Colonic mucosa (tissue), 4 donors: ENCODE measurements at regions not wholly inside any gene's neighbourhood (a gene's known extent, or its start where the extent isn't known, plus 50 kb on each side); places are given as distances from the start of the nearest gene placed in this dataset.

Experiments used
- DNase-seq: peaks from one replicate; pipeline ENCODE4 v3.0.0-alpha.2; 2020
- H3K27ac ChIP-seq: fragments of 200-600 bp; one replicate; pipeline ENCODE4 v1.8.0; 2021
- H3K27me3 ChIP-seq: fragments of 200-600 bp; one replicate; pipeline ENCODE4 v1.8.0; 2021
- H3K36me3 ChIP-seq: fragments of 200-600 bp; one replicate; pipeline ENCODE4 v1.8.0; 2021
- H3K4me1 ChIP-seq: fragments of 200-600 bp; one replicate; pipeline ENCODE4 v1.8.0; 2021; ENCODE audit warnings: mild to moderate bottlenecking
- H3K4me3 ChIP-seq: fragments of 200-600 bp; one replicate; pipeline ENCODE4 v1.8.0; 2021
- H3K9ac ChIP-seq, 2 donors: one replicate each; pipeline ENCODE4 v1.7.0; 2013; ENCODE audit warnings: control low read depth in 2 of 2, low read depth in 2 of 2, low read length in 2 of 2
- H3K9me3 ChIP-seq: fragments of 200-600 bp; one replicate; pipeline ENCODE4 v1.8.0; 2021
- intact Hi-C: fragments of 100-400 bp; cut with DNase I; formaldehyde crosslinking; loops from one replicate; pipeline ENCODE4 v1.14.1; 2022
- TF ChIP-seq, protein P1 (sequence below): fragments of 200-600 bp; IDR thresholded peaks from one replicate; pipeline ENCODE4 v1.8.0; 2022; ENCODE audit warnings: antibody characterized with exemption, mild to moderate bottlenecking
- donor health status: healthy.
- donor health status: DM: no; HTN: no; CAD: no.
- donor health status: DM: no; HTN: no; CAD: no.

DNA sequence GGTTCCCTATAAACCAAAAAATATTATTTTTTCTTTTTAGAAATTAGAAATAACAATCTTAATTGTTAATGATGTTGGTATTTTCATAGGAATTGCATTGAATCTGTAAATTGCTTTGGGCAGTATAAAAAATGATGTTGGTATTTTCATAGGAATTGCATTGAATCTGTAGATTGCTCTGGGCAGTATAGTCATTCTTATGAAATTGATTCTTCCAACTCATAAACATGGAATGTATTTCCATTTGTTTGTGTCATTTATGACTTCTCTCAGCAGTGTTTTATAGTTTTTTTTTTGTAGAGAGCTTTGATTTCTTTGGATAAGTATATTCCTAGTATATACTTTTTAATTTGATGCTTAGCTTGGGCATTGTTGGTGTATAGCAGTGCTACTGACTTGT lies 82.0 kb upstream of the NT5C1B start:
- H3K27me3 ChIP-seq: no peaks in the 10 kb centered on the region
- no peak overlapping the region for H3K27ac ChIP-seq
- TF ChIP-seq, protein P1, sequence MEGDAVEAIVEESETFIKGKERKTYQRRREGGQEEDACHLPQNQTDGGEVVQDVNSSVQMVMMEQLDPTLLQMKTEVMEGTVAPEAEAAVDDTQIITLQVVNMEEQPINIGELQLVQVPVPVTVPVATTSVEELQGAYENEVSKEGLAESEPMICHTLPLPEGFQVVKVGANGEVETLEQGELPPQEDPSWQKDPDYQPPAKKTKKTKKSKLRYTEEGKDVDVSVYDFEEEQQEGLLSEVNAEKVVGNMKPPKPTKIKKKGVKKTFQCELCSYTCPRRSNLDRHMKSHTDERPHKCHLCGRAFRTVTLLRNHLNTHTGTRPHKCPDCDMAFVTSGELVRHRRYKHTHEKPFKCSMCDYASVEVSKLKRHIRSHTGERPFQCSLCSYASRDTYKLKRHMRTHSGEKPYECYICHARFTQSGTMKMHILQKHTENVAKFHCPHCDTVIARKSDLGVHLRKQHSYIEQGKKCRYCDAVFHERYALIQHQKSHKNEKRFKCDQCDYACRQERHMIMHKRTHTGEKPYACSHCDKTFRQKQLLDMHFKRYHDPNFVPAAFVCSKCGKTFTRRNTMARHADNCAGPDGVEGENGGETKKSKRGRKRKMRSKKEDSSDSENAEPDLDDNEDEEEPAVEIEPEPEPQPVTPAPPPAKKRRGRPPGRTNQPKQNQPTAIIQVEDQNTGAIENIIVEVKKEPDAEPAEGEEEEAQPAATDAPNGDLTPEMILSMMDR: no peak
- H3K9me3 ChIP-seq: no peaks in the 10 kb centered on the region
- H3K9ac ChIP-seq: no peak overlapping the region
- no peak for DNase-seq
- H3K36me3 ChIP-seq: no peaks in the 10 kb centered on the region
- intact Hi-C loops: no loop called here
- no peaks in the 10 kb centered on the region for H3K4me1 ChIP-seq
- H3K4me3 ChIP-seq: no peak overlapping the region

DNA sequence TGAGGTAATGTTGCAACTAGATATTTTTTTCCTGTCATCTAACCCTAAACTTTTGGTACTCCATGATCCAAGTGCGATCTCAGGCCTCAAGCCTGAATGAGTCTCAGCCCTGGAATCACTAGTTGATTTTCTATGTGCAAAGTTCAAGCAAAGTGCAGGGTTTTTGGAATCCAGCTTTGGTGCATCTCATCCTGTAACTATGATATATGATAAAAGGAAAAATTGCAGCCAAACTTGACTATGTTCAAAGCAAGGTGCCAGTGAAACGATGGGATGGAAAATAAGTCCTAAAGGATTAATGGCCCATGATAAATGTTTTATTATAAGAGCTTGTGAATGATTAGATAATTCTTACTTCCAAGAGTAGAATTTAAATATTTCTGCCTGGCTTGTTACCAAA lies 78.9 kb upstream of the NT5C1B start:
- TF ChIP-seq, protein P1: no peak
- DNase-seq: no peak
- intact Hi-C loops: no loop called here
- Histone ChIP-seq H3K27me3 (no peaks in the 10 kb centered on the region), H3K9ac (no peak overlapping the region), H3K9me3 (no peaks in the 10 kb centered on the region), H3K27ac (no peak overlapping the region), H3K4me1 (no peaks in the 10 kb centered on the region), H3K4me3 (no peak overlapping the region), H3K36me3 (no peaks in the 10 kb centered on the region)

DNA sequence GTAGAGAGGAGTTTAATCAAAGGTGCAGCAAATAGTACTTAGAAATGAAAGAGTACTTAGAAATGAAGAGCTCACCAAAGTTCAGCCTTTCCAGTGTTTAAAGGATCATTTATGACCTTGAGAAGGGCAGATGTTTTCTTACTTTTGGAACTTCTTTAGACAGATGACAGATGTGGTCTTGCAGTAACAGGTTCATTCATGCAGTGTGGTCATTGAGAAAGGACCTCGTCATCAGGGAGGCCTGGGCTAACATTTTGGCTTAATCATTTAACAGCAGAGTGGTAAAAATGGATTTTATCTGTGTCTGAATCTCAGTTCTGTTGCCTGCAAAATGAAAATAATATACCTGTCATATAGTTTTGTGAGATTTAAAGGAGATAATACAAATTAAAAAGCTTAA lies 75.1 kb upstream of the NT5C1B start:
- Histone ChIP-seq H3K4me3 (no peak overlapping the region), H3K9ac (no peak overlapping the region), H3K27ac (no peak overlapping the region), H3K4me1 (no peaks in the 10 kb centered on the region), H3K9me3 (no peaks in the 10 kb centered on the region), H3K27me3 (no peaks in the 10 kb centered on the region), H3K36me3 (no peaks in the 10 kb centered on the region)
- intact Hi-C loops: no loop called here
- DNase-seq: no peak
- TF ChIP-seq, protein P1: no peak

DNA sequence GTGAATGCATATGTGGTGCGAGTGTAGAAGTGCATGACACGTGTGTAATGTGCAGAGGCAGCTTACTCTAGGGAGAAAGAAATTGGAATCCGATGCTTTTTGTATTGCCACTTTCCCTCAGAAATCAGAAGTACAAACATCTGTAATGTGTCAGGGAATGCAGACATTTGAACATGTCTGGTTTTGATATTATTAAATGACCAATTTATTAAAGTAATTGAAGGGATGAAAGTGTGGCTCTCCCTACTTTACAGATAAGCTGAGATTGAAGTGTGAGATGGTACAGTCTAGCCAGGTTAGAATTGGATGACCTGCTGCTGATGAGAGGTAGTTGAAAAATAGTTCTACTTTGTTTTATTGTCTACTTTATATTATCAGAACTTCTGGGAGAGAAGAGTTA lies 74.5 kb upstream of the NT5C1B start:
- no peaks in the 10 kb centered on the region for H3K9me3 ChIP-seq
- TF ChIP-seq, protein P1: no peak
- no peak overlapping the region for H3K9ac ChIP-seq
- no peaks in the 10 kb centered on the region for H3K36me3 ChIP-seq
- H3K4me3 ChIP-seq: no peak overlapping the region
- no peaks in the 10 kb centered on the region for H3K27me3 ChIP-seq
- no peak overlapping the region for H3K27ac ChIP-seq
- H3K4me1 ChIP-seq: no peaks in the 10 kb centered on the region
- DNase-seq: no peak
- intact Hi-C loops: no loop called here

DNA sequence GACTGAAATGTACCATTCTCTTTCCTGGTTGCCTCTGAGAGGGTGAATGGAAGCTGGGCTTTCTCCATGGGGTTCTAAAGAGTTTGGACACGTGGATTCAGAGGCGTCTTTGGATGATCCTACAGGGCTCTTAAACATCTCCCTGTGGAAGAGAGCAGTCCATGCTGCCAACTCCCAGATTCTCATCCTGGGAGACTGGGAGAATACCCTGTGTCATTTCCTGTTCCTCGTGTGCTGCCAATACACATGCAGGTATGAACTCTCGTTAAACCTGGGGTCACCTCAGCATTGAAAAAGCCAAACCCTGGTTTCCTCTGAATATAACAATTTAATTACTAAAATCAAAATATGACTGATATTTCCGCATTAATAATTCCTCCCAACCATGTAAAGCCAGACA lies 73.3 kb upstream of the NT5C1B start:
- no peak overlapping the region for H3K4me3 ChIP-seq
- no peaks in the 10 kb centered on the region for H3K36me3 ChIP-seq
- no peak for DNase-seq
- no peaks in the 10 kb centered on the region for H3K9me3 ChIP-seq
- H3K27me3 ChIP-seq: no peaks in the 10 kb centered on the region
- no peaks in the 10 kb centered on the region for H3K4me1 ChIP-seq
- no peak overlapping the region for H3K9ac ChIP-seq
- TF ChIP-seq, protein P1: no peak
- intact Hi-C loops: no loop called here
- H3K27ac ChIP-seq: no peak overlapping the region

DNA sequence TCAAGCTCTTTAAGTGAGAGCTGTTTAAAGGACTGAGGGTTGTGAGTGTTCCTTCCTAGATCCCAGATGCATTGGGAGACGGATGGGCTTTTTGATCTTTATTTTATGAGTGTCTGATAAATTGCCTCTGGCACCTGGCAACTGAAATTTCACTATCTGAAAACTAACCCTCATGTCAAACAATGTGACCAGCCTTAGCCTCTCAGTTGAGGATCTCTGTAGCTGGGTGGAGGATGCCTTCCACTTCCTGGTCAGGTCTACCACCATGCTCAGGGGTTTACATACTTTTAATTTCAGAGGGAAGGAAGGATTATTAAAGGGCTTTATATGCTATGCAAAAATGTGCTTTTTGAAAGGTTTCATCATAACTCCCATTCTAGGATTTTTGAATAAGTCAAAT lies 70.5 kb upstream of the NT5C1B start:
- H3K36me3 ChIP-seq: no peaks in the 10 kb centered on the region
- no peak overlapping the region for H3K27ac ChIP-seq
- H3K27me3 ChIP-seq: no peaks in the 10 kb centered on the region
- DNase-seq: no peak
- H3K4me3 ChIP-seq: no peak overlapping the region
- H3K4me1 ChIP-seq: no peaks in the 10 kb centered on the region
- H3K9me3 ChIP-seq: no peaks in the 10 kb centered on the region
- TF ChIP-seq, protein P1: no peak
- intact Hi-C loops: no loop called here
- no peak overlapping the region for H3K9ac ChIP-seq
